Keratinocyte (primary cell): ENCODE measurements at regions not wholly inside any gene's neighbourhood (a gene's known extent, or its start where the extent isn't known, plus 50 kb on each side); places are given as distances from the start of the nearest gene placed in this dataset.
"Not testable (repeated sequence)": the region's sequence is repeated elsewhere in the genome, so short reads cannot be mapped to it uniquely, and the experiment has no call there.

Source experiments
- DNase-seq: peaks from one replicate; pipeline ENCODE4 v3.0.0-alpha.2; 2011; ENCODE audit warnings: low read depth, missing footprints, low spot score
- FAIRE-seq: peaks from 2 replicates; lab custom pipeline; 2011; peaks lifted over from hg19 to GRCh38; lab: Jason Lieb, UNC
- H2AFZ ChIP-seq: 2 replicates; pipeline ENCODE4 v1.6.0; 2012; ENCODE audit warnings: low read length, control low read depth, inconsistent platforms; ENCODE audit not compliant: control insufficient read depth
- H3K27ac ChIP-seq: 2 replicates; pipeline ENCODE4 v1.5.1; 2011; ENCODE audit warnings: low read length; ENCODE audit not compliant: control insufficient read depth, insufficient read depth
- H3K27me3 ChIP-seq: 3 replicates; pipeline ENCODE4 v1.6.0; 2011; ENCODE audit warnings: low read length; ENCODE audit not compliant: control insufficient read depth, insufficient read depth; ENCODE audit errors: extremely low read depth
- H3K36me3 ChIP-seq, 2 experiments: 2 replicates in 1 of 2; 3 replicates in 1 of 2; pipeline ENCODE4 v1.5.1; 2011; ENCODE audit warnings: low read length in 2 of 2, mild to moderate bottlenecking in 1 of 2; ENCODE audit not compliant: control insufficient read depth in 2 of 2, insufficient read depth in 2 of 2; ENCODE audit errors: extremely low read depth in 1 of 2
- H3K4me1 ChIP-seq: 3 replicates; pipeline ENCODE4 v1.5.1; 2011; ENCODE audit warnings: low read length; ENCODE audit not compliant: control insufficient read depth, insufficient read depth; ENCODE audit errors: extremely low read depth
- H3K4me2 ChIP-seq: 3 replicates; pipeline ENCODE4 v1.6.0; 2011; ENCODE audit warnings: low read depth, low read length; ENCODE audit not compliant: control insufficient read depth, insufficient read depth; ENCODE audit errors: extremely low read depth
- H3K4me3 ChIP-seq, 3 experiments: fragments of 200-600 bp in 1 of 3; sonication (generic) in 1 of 3; 2 replicates in 2 of 3; 3 replicates in 1 of 3; pipeline ENCODE4 v1.5.1; 2011 to 2016; ENCODE audit warnings: low read length in 3 of 3, mild to moderate bottlenecking in 3 of 3, control low read depth in 2 of 3, inconsistent platforms in 1 of 3, low read depth in 1 of 3, mixed read lengths in 1 of 3, mixed run types in 1 of 3, moderate library complexity in 1 of 3; ENCODE audit not compliant: control insufficient read depth in 2 of 3, insufficient read depth in 2 of 3; ENCODE audit errors: extremely low read depth in 1 of 3
- H3K79me2 ChIP-seq: 2 replicates; pipeline ENCODE4 v1.6.0; 2012; ENCODE audit warnings: low read length; ENCODE audit not compliant: control insufficient read depth, insufficient read depth
- H3K9ac ChIP-seq: 3 replicates; pipeline ENCODE4 v1.6.0; 2011; ENCODE audit warnings: low read length; ENCODE audit not compliant: control insufficient read depth, insufficient read depth; ENCODE audit errors: extremely low read depth
- H3K9me1 ChIP-seq: 3 replicates; pipeline ENCODE4 v1.6.0; 2011; ENCODE audit warnings: low read length; ENCODE audit not compliant: control insufficient read depth, insufficient read depth; ENCODE audit errors: extremely low read depth
- H3K9me3 ChIP-seq: 2 replicates; pipeline ENCODE4 v1.5.1; 2012; ENCODE audit warnings: low read depth, low read length; ENCODE audit not compliant: control insufficient read depth
- H4K20me1 ChIP-seq: 3 replicates; pipeline ENCODE4 v1.6.0; 2011; ENCODE audit warnings: low read length; ENCODE audit not compliant: control insufficient read depth, insufficient read depth; ENCODE audit errors: extremely low read depth
- CTCF ChIP-seq, 3 experiments: IDR thresholded peaks in 1 of 3; conservative IDR thresholded peaks in 1 of 3; optimal IDR thresholded peaks in 1 of 3; 2 replicates in 2 of 3; 3 replicates in 1 of 3; pipeline versions ENCODE3 to v1.5.1; 2011; ENCODE audit warnings: low read length in 3 of 3, mild to moderate bottlenecking in 3 of 3, moderate library complexity in 2 of 3, control low read depth in 1 of 3, inconsistent platforms in 1 of 3; ENCODE audit not compliant: insufficient read depth in 2 of 3; ENCODE audit errors: extremely low read depth in 1 of 3
- EZH2 ChIP-seq: IDR thresholded peaks from one replicate; pipeline ENCODE4 v1.6.1; 2012; ENCODE audit warnings: inconsistent platforms, mild to moderate bottlenecking, low read length, moderate library complexity
- dilution Hi-C: fragments of 300-500 bp; cut with MboI; formaldehyde crosslinking; loops from one replicate; pipeline ENCODE4 v1.7.0; 2020; ENCODE audit warnings: low sequenced_read_pairs; ENCODE audit not compliant: extremely low pct_ligation_motif_present

- dilution Hi-C loops, H3K4me1 ChIP-seq, H3K27me3 ChIP-seq, H3K36me3 ChIP-seq, H3K4me2 ChIP-seq, H3K9me3 ChIP-seq, DNase-seq, FAIRE-seq, H3K9ac ChIP-seq, H3K27ac ChIP-seq, H3K4me3 ChIP-seq, H3K79me2 ChIP-seq, H3K9me1 ChIP-seq, H2AFZ ChIP-seq, H4K20me1 ChIP-seq: not testable (repeated sequence)
Measured at GRCh38 chrX:74025145-74025544, 172.6 kb upstream of the XIST start.

GRCh38 chrX:74023203-74023602 is 170.7 kb upstream of the XIST start:
- H3K4me3 ChIP-seq: no peak overlapping the region
- H3K9ac ChIP-seq: no peak overlapping the region
- no peaks in the 10 kb centered on the region for H3K79me2 ChIP-seq
- dilution Hi-C loops: no loop called here
- no peaks in the 10 kb centered on the region for H3K27me3 ChIP-seq
- H3K36me3 ChIP-seq: no peaks in the 10 kb centered on the region
- DNase-seq (no peak), FAIRE-seq (no peak)
- H3K4me2 ChIP-seq: no peak overlapping the region
- no peaks in the 10 kb centered on the region for H3K9me1 ChIP-seq
- no peak overlapping the region for H3K27ac ChIP-seq
- H4K20me1 ChIP-seq: no peaks in the 10 kb centered on the region
- no peak overlapping the region for H2AFZ ChIP-seq
- TF ChIP-seq CTCF (optimal IDR thresholded peaks at IDR 0.05 in 1 of 3, IDR thresholded peaks at IDR 0.05 in 1 of 3, conservative IDR thresholded peaks at IDR 0.05 in 1 of 3; ENCODE audit: extremely low read depth in 1 of 3, insufficient read depth in 2 of 3, low read length in 3 of 3) (no peak), EZH2 (no peak)
- no peaks in the 10 kb centered on the region for H3K4me1 ChIP-seq
- no peaks in the 10 kb centered on the region for H3K9me3 ChIP-seq

DNA sequence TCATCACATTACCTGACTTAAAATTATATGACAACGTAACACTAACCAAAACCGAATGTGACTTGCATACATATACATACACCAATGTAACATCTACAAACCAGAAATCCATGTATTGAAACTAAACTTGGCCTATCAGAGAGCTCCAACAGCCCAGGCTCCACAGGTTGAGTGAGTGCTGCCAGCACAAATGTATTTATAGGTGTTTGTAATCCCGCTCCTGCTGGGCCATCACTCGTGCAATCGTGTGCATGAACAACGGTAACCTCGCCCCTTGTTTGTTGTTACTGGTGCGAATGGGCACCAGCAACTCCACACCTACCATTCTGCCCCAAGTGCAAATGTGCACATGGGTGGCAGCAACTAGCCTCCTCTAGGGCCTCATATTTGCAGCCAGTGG is 165.7 kb upstream of the XIST start:
- dilution Hi-C loops: no loop called here
- no peak for FAIRE-seq

More for the DNA sequence above, 165.7 kb upstream of the XIST start:
- H3K27ac ChIP-seq: no peak overlapping the region
- TF ChIP-seq EZH2 (no peak), CTCF (optimal IDR thresholded peaks at IDR 0.05 in 1 of 3, IDR thresholded peaks at IDR 0.05 in 1 of 3, conservative IDR thresholded peaks at IDR 0.05 in 1 of 3; ENCODE audit: extremely low read depth in 1 of 3, insufficient read depth in 2 of 3, low read length in 3 of 3) (no peak)
- no peaks in the 10 kb centered on the region for H3K79me2 ChIP-seq
- no peak overlapping the region for H3K4me2 ChIP-seq
- no peaks in the 10 kb centered on the region for H3K36me3 ChIP-seq
- no peaks in the 10 kb centered on the region for H3K4me1 ChIP-seq
- H3K9ac ChIP-seq: no peak overlapping the region
- H3K9me1 ChIP-seq: no peaks in the 10 kb centered on the region
- DNase-seq: no peak
- H3K9me3 ChIP-seq: no peaks in the 10 kb centered on the region
- no peaks in the 10 kb centered on the region for H3K27me3 ChIP-seq
- no peaks in the 10 kb centered on the region for H4K20me1 ChIP-seq
- H3K4me3 ChIP-seq: no peak overlapping the region
- no peak overlapping the region for H2AFZ ChIP-seq
